ENCODE measurements at regions not wholly inside any gene's neighbourhood (a gene's known extent, or its start where the extent isn't known, plus 50 kb on each side); places are given as distances from the start of the nearest gene placed in this dataset.

GRCh38 chr3:144865948-144866347 lies 894.3 kb downstream of the DIPK2A start:
- H3K14ac ChIP-seq (ENCODE audit: low read length), result no peak overlapping the region
- no peaks in the 10 kb centered on the region for H3K4me1 ChIP-seq (ENCODE audit: control insufficient read depth in 1 of 2, insufficient read depth in 2 of 2, low read length in 2 of 2)

GRCh38 chr3:144866476-144866875 lies 894.9 kb downstream of the DIPK2A start:
- Histone ChIP-seq H3K27me3 (ENCODE audit: insufficient read depth, low read length) (no peaks in the 10 kb centered on the region), H3K23ac (ENCODE audit: low read length) (no peak overlapping the region), H3K14ac (ENCODE audit: low read length) (no peak overlapping the region), H3K4me1 (ENCODE audit: control insufficient read depth in 1 of 2, insufficient read depth in 2 of 2, low read length in 2 of 2) (no peaks in the 10 kb centered on the region), H3K79me2 (ENCODE audit: control insufficient read depth, insufficient read depth, low read length, poor library complexity) (no peaks in the 10 kb centered on the region), H3K4me3 (ENCODE audit: low read depth, low read length) (no peak overlapping the region), H2AK5ac (ENCODE audit: low read length) (no peak overlapping the region), H3K9ac (ENCODE audit: low read length) (no peak overlapping the region), H3K4ac (ENCODE audit: low read depth, low read length) (no peak overlapping the region), H4K8ac (ENCODE audit: low read depth, low read length) (no peak overlapping the region), H4K91ac (ENCODE audit: low read depth, low read length) (no peak overlapping the region), H2BK12ac (ENCODE audit: low read length) (no peak overlapping the region), H3K36me3 (ENCODE audit: control insufficient read depth in 1 of 2, insufficient read depth in 2 of 2, low read length in 2 of 2) (no peaks in the 10 kb centered on the region), H3K4me2 (ENCODE audit: low read length) (no peak overlapping the region), H2BK120ac (ENCODE audit: insufficient read depth, low read length, poor library complexity) (no peak overlapping the region), H2BK5ac (ENCODE audit: low read depth, low read length, poor library complexity) (no peak overlapping the region), H3K27ac (ENCODE audit: low read depth, low read length) (no peak overlapping the region), H3K9me3 (ENCODE audit: insufficient read depth, low read depth, low read length) (no peaks in the 10 kb centered on the region), H3K79me1 (ENCODE audit: low read length) (no peaks in the 10 kb centered on the region), H4K12ac (ENCODE audit: low read depth, low read length) (no peak overlapping the region), H3K18ac (ENCODE audit: low read length) (no peak overlapping the region), H2AFZ (ENCODE audit: insufficient read depth, low read length, poor library complexity) (no peak overlapping the region)
- WGBS (ENCODE audit: extremely low coverage, insufficient coverage, insufficient read length), result no CpG with 5 or more reads among the region's 2 CpGs
- DNase-seq, result no peak

More at GRCh38 chr3:144865948-144866347, 894.3 kb downstream of the DIPK2A start:
- no peak for DNase-seq
- no peak overlapping the region for H2BK12ac ChIP-seq (ENCODE audit: low read length)
- no peaks in the 10 kb centered on the region for H3K9me3 ChIP-seq (ENCODE audit: insufficient read depth, low read depth, low read length)
- no peak overlapping the region for H2AFZ ChIP-seq (ENCODE audit: insufficient read depth, low read length, poor library complexity)
- no peak overlapping the region for H2AK5ac ChIP-seq (ENCODE audit: low read length)
- no peaks in the 10 kb centered on the region for H3K27me3 ChIP-seq (ENCODE audit: insufficient read depth, low read length)
- H3K79me2 ChIP-seq (ENCODE audit: control insufficient read depth, insufficient read depth, low read length, poor library complexity), result no peaks in the 10 kb centered on the region
- no peaks in the 10 kb centered on the region for H3K79me1 ChIP-seq (ENCODE audit: low read length)
- no peak overlapping the region for H3K9ac ChIP-seq (ENCODE audit: low read length)
- H3K4me3 ChIP-seq (ENCODE audit: low read depth, low read length), result no peak overlapping the region
- no peak overlapping the region for H2BK120ac ChIP-seq (ENCODE audit: insufficient read depth, low read length, poor library complexity)
- no peak overlapping the region for H3K23ac ChIP-seq (ENCODE audit: low read length)
- H4K12ac ChIP-seq (ENCODE audit: low read depth, low read length), result no peak overlapping the region
- H3K4ac ChIP-seq (ENCODE audit: low read depth, low read length), result no peak overlapping the region
- no peak overlapping the region for H3K4me2 ChIP-seq (ENCODE audit: low read length)
- no peak overlapping the region for H3K27ac ChIP-seq (ENCODE audit: low read depth, low read length)
- no peak overlapping the region for H4K8ac ChIP-seq (ENCODE audit: low read depth, low read length)
- no peaks in the 10 kb centered on the region for H3K36me3 ChIP-seq (ENCODE audit: control insufficient read depth in 1 of 2, insufficient read depth in 2 of 2, low read length in 2 of 2)
- H2BK5ac ChIP-seq (ENCODE audit: low read depth, low read length, poor library complexity), result no peak overlapping the region
- no peak overlapping the region for H4K91ac ChIP-seq (ENCODE audit: low read depth, low read length)
- H3K18ac ChIP-seq (ENCODE audit: low read length), result no peak overlapping the region

- Histone ChIP-seq H3K14ac (ENCODE audit: low read length) (no peak overlapping the region), H4K91ac (ENCODE audit: low read depth, low read length) (no peak overlapping the region), H4K8ac (ENCODE audit: low read depth, low read length) (no peak overlapping the region), H2BK120ac (ENCODE audit: insufficient read depth, low read length, poor library complexity) (no peak overlapping the region), H2AK5ac (ENCODE audit: low read length) (no peak overlapping the region), H3K4ac (ENCODE audit: low read depth, low read length) (no peak overlapping the region), H3K79me2 (ENCODE audit: control insufficient read depth, insufficient read depth, low read length, poor library complexity) (no peaks in the 10 kb centered on the region), H3K23ac (ENCODE audit: low read length) (no peak overlapping the region), H3K79me1 (ENCODE audit: low read length) (no peaks in the 10 kb centered on the region), H3K4me2 (ENCODE audit: low read length) (no peak overlapping the region), H3K18ac (ENCODE audit: low read length) (no peak overlapping the region), H3K36me3 (ENCODE audit: control insufficient read depth in 1 of 2, insufficient read depth in 2 of 2, low read length in 2 of 2) (no peaks in the 10 kb centered on the region), H3K27ac (ENCODE audit: low read depth, low read length) (no peak overlapping the region), H2BK12ac (ENCODE audit: low read length) (no peak overlapping the region), H2AFZ (ENCODE audit: insufficient read depth, low read length, poor library complexity) (no peak overlapping the region), H3K4me1 (ENCODE audit: control insufficient read depth in 1 of 2, insufficient read depth in 2 of 2, low read length in 2 of 2) (no peaks in the 10 kb centered on the region), H4K12ac (ENCODE audit: low read depth, low read length) (no peak overlapping the region), H3K27me3 (ENCODE audit: insufficient read depth, low read length) (no peaks in the 10 kb centered on the region), H2BK5ac (ENCODE audit: low read depth, low read length, poor library complexity) (no peak overlapping the region), H3K9ac (ENCODE audit: low read length) (no peak overlapping the region), H3K9me3 (ENCODE audit: insufficient read depth, low read depth, low read length) (no peaks in the 10 kb centered on the region), H3K4me3 (ENCODE audit: low read depth, low read length) (no peak overlapping the region)
- no peak for DNase-seq
These were observed 896.9 kb downstream of the DIPK2A start for GRCh38 chr3:144868506-144868905.

- no peak for DNase-seq
- no peak overlapping the region for H2BK120ac ChIP-seq (ENCODE audit: insufficient read depth, low read length, poor library complexity)
- no peak overlapping the region for H2AK5ac ChIP-seq (ENCODE audit: low read length)
- H3K18ac ChIP-seq (ENCODE audit: low read length), result no peak overlapping the region
- no peaks in the 10 kb centered on the region for H3K79me1 ChIP-seq (ENCODE audit: low read length)
- H3K9ac ChIP-seq (ENCODE audit: low read length), result no peak overlapping the region
- no peaks in the 10 kb centered on the region for H3K79me2 ChIP-seq (ENCODE audit: control insufficient read depth, insufficient read depth, low read length, poor library complexity)
- H4K91ac ChIP-seq (ENCODE audit: low read depth, low read length), result no peak overlapping the region
- H3K9me3 ChIP-seq (ENCODE audit: insufficient read depth, low read depth, low read length), result no peaks in the 10 kb centered on the region
- H3K14ac ChIP-seq (ENCODE audit: low read length), result no peak overlapping the region
- H2BK12ac ChIP-seq (ENCODE audit: low read length), result no peak overlapping the region
- no peak overlapping the region for H3K4me3 ChIP-seq (ENCODE audit: low read depth, low read length)
- H3K36me3 ChIP-seq (ENCODE audit: control insufficient read depth in 1 of 2, insufficient read depth in 2 of 2, low read length in 2 of 2), result no peaks in the 10 kb centered on the region
- no peak overlapping the region for H3K23ac ChIP-seq (ENCODE audit: low read length)
- H2AFZ ChIP-seq (ENCODE audit: insufficient read depth, low read length, poor library complexity), result no peak overlapping the region
- H3K4ac ChIP-seq (ENCODE audit: low read depth, low read length), result no peak overlapping the region
- no peaks in the 10 kb centered on the region for H3K27me3 ChIP-seq (ENCODE audit: insufficient read depth, low read length)
- H3K4me2 ChIP-seq (ENCODE audit: low read length), result no peak overlapping the region
- H3K4me1 ChIP-seq (ENCODE audit: control insufficient read depth in 1 of 2, insufficient read depth in 2 of 2, low read length in 2 of 2), result no peaks in the 10 kb centered on the region
- H4K12ac ChIP-seq (ENCODE audit: low read depth, low read length), result no peak overlapping the region
- no CpG with 5 or more reads among the region's 1 CpG for WGBS (ENCODE audit: extremely low coverage, insufficient coverage, insufficient read length)
- no peak overlapping the region for H4K8ac ChIP-seq (ENCODE audit: low read depth, low read length)
- no peak overlapping the region for H2BK5ac ChIP-seq (ENCODE audit: low read depth, low read length, poor library complexity)
- no peak overlapping the region for H3K27ac ChIP-seq (ENCODE audit: low read depth, low read length)
These were observed 901.4 kb downstream of the DIPK2A start for GRCh38 chr3:144873066-144873465.

- Histone ChIP-seq H3K18ac (ENCODE audit: low read length) (no peak overlapping the region), H3K79me1 (ENCODE audit: low read length) (no peaks in the 10 kb centered on the region), H2BK5ac (ENCODE audit: low read depth, low read length, poor library complexity) (no peak overlapping the region), H3K14ac (ENCODE audit: low read length) (no peak overlapping the region), H4K12ac (ENCODE audit: low read depth, low read length) (no peak overlapping the region), H4K8ac (ENCODE audit: low read depth, low read length) (no peak overlapping the region), H2BK12ac (ENCODE audit: low read length) (no peak overlapping the region), H3K4me3 (ENCODE audit: low read depth, low read length) (no peak overlapping the region), H2BK120ac (ENCODE audit: insufficient read depth, low read length, poor library complexity) (no peak overlapping the region), H3K27ac (ENCODE audit: low read depth, low read length) (no peak overlapping the region), H3K4me1 (ENCODE audit: control insufficient read depth in 1 of 2, insufficient read depth in 2 of 2, low read length in 2 of 2) (no peaks in the 10 kb centered on the region), H3K36me3 (ENCODE audit: control insufficient read depth in 1 of 2, insufficient read depth in 2 of 2, low read length in 2 of 2) (no peaks in the 10 kb centered on the region), H3K23ac (ENCODE audit: low read length) (no peak overlapping the region), H3K79me2 (ENCODE audit: control insufficient read depth, insufficient read depth, low read length, poor library complexity) (no peaks in the 10 kb centered on the region), H3K9ac (ENCODE audit: low read length) (no peak overlapping the region), H3K4ac (ENCODE audit: low read depth, low read length) (no peak overlapping the region), H2AFZ (ENCODE audit: insufficient read depth, low read length, poor library complexity) (no peak overlapping the region), H3K27me3 (ENCODE audit: insufficient read depth, low read length) (no peaks in the 10 kb centered on the region), H3K4me2 (ENCODE audit: low read length) (no peak overlapping the region), H2AK5ac (ENCODE audit: low read length) (no peak overlapping the region), H3K9me3 (ENCODE audit: insufficient read depth, low read depth, low read length) (no peaks in the 10 kb centered on the region), H4K91ac (ENCODE audit: low read depth, low read length) (no peak overlapping the region)
- no peak for DNase-seq
These were observed 903.6 kb downstream of the DIPK2A start for GRCh38 chr3:144875211-144875610.
